Cardiac muscle cell (in vitro differentiated cells and primary cell): ENCODE measurements at regions not wholly inside any gene's neighbourhood (a gene's known extent, or its start where the extent isn't known, plus 50 kb on each side); places are given as distances from the start of the nearest gene placed in this dataset.

Experiments used
- DNase-seq, 2 donors: peaks; one replicate each; pipeline versions ENCODE4 v3.0.0 to v3.0.0-alpha.2; 2010 to 2017; ENCODE audit warnings: low read depth in 1 of 2, low spot score in 1 of 2
- H3K27ac ChIP-seq: fragments of 200-600 bp; sonication (generic); 2 replicates; pipeline ENCODE4 v1.5.1; 2016
- H3K27me3 ChIP-seq: fragments of 200-600 bp; sonication (generic); 2 replicates; pipeline ENCODE4 v1.6.0; 2016; ENCODE audit warnings: control low read depth
- H3K36me3 ChIP-seq: fragments of 200-600 bp; sonication (generic); 2 replicates; pipeline ENCODE4 v1.5.1; 2016; ENCODE audit warnings: control low read depth
- H3K4me1 ChIP-seq: fragments of 200-600 bp; sonication (generic); 2 replicates; pipeline ENCODE4 v1.8.1; 2017; ENCODE audit warnings: low read depth, mild to moderate bottlenecking, mixed run types
- H3K4me3 ChIP-seq: fragments of 200-600 bp; sonication (generic); 2 replicates; pipeline ENCODE4 v1.5.1; 2016; ENCODE audit warnings: mild to moderate bottlenecking
- H3K9me3 ChIP-seq: fragments of 200-600 bp; sonication (generic); 2 replicates; pipeline ENCODE4 v1.5.1; 2017; ENCODE audit warnings: low read depth, mild to moderate bottlenecking, control low read depth
- CTCF ChIP-seq: IDR thresholded peaks from 2 replicates; pipeline ENCODE4 v1.5.1; 2012; ENCODE audit warnings: low read depth, mild to moderate bottlenecking, low read length

GRCh38 chr13:80921541-80921940, 580.6 kb upstream of the SPRY2 start:
- peaks cover 3% of the 10 kb centered on the region for H3K4me1 ChIP-seq
- TF ChIP-seq CTCF: no peak
- H3K27ac ChIP-seq: no peak overlapping the region
- H3K9me3 ChIP-seq: no peaks in the 10 kb centered on the region
- no peak overlapping the region for H3K4me3 ChIP-seq
- peak in 1 of 2 donors; percentile 56 for DNase-seq
- no peaks in the 10 kb centered on the region for H3K36me3 ChIP-seq
- H3K27me3 ChIP-seq: no peaks in the 10 kb centered on the region

GRCh38 chr13:80906860-80907259, 565.9 kb upstream of the SPRY2 start:
- no peak for DNase-seq
- Histone ChIP-seq H3K4me3 (no peak overlapping the region), H3K9me3 (no peaks in the 10 kb centered on the region), H3K27me3 (no peaks in the 10 kb centered on the region), H3K4me1 (no peaks in the 10 kb centered on the region), H3K27ac (no peak overlapping the region), H3K36me3 (no peaks in the 10 kb centered on the region)
- no peak for TF ChIP-seq CTCF

GRCh38 chr13:80904386-80904785, 563.5 kb upstream of the SPRY2 start:
- Histone ChIP-seq H3K4me3 (no peak overlapping the region), H3K4me1 (no peaks in the 10 kb centered on the region), H3K27me3 (no peaks in the 10 kb centered on the region), H3K36me3 (no peaks in the 10 kb centered on the region), H3K9me3 (no peaks in the 10 kb centered on the region), H3K27ac (no peak overlapping the region)
- TF ChIP-seq CTCF: no peak
- DNase-seq: no peak

GRCh38 chr13:80903911-80904310, 563.0 kb upstream of the SPRY2 start:
- Histone ChIP-seq H3K4me1 (no peaks in the 10 kb centered on the region), H3K4me3 (no peak overlapping the region), H3K9me3 (no peaks in the 10 kb centered on the region), H3K27me3 (no peaks in the 10 kb centered on the region), H3K36me3 (no peaks in the 10 kb centered on the region), H3K27ac (no peak overlapping the region)
- DNase-seq: peak in 1 of 2 donors; percentile 43
- no peak for TF ChIP-seq CTCF

GRCh38 chr13:80901530-80901929, 560.6 kb upstream of the SPRY2 start:
- no peak overlapping the region for H3K27ac ChIP-seq
- no peaks in the 10 kb centered on the region for H3K4me1 ChIP-seq
- no peaks in the 10 kb centered on the region for H3K36me3 ChIP-seq
- H3K4me3 ChIP-seq: no peak overlapping the region
- no peaks in the 10 kb centered on the region for H3K27me3 ChIP-seq
- no peak for DNase-seq
- no peak for TF ChIP-seq CTCF
- no peaks in the 10 kb centered on the region for H3K9me3 ChIP-seq

GRCh38 chr13:80901111-80901510, 560.2 kb upstream of the SPRY2 start:
- Histone ChIP-seq H3K27ac (no peak overlapping the region), H3K4me3 (no peak overlapping the region), H3K27me3 (no peaks in the 10 kb centered on the region), H3K36me3 (no peaks in the 10 kb centered on the region), H3K9me3 (no peaks in the 10 kb centered on the region), H3K4me1 (no peaks in the 10 kb centered on the region)
- TF ChIP-seq CTCF: no peak
- DNase-seq: peak in 1 of 2 donors; percentile 82
